ENCODE measurements at regions not wholly inside any gene's neighbourhood (a gene's known extent, or its start where the extent isn't known, plus 50 kb on each side); places are given as distances from the start of the nearest gene placed in this dataset.

GRCh38 chr6:166073082-166073481, 94.6 kb downstream of the TBXT start:
- no peak overlapping the region for H3K9ac ChIP-seq (ENCODE audit: low read length)
- no peaks in the 10 kb centered on the region for H4K20me1 ChIP-seq (ENCODE audit: low read length)
- no peak for ATAC-seq
- ChIA-PET CTCF (no interaction called here), POLR2A (ENCODE audit: unreplicated experiment) (no interaction called here)
- no peak overlapping the region for H3K27ac ChIP-seq (ENCODE audit: low read length)
- no TSS peak for BruUV-seq (replicated peaks)
- no peak overlapping the region for H2AFZ ChIP-seq (ENCODE audit: low read length)
- no peaks in the 10 kb centered on the region for H3K9me3 ChIP-seq (ENCODE audit: low read length)
- DNase-seq = no peak
- no peak overlapping the region for H3K4me2 ChIP-seq (ENCODE audit: low read length)
- H3K79me2 ChIP-seq (ENCODE audit: low read length) = no peaks in the 10 kb centered on the region
- H3K4me3 ChIP-seq (ENCODE audit: low read length) = no peak overlapping the region
- TF ChIP-seq EZH2 (IDR thresholded peaks at IDR 0.05; ENCODE audit: low read length, unreplicated experiment) (no peak), EZH2phosphoT487 (IDR thresholded peaks at IDR 0.05; ENCODE audit: borderline replicate concordance, low read length) (no peak)
- no peaks in the 10 kb centered on the region for H3K9me2 ChIP-seq (replicated peaks; ENCODE audit: low read length)
- H3F3A ChIP-seq (ENCODE audit: low read length, unreplicated experiment) = no peaks in the 10 kb centered on the region
- H3K4me1 ChIP-seq (ENCODE audit: insufficient read depth, low read length) = no peaks in the 10 kb centered on the region
- peaks cover 11% of the 10 kb centered on the region for H3K27me3 ChIP-seq (ENCODE audit: low read length)
- no peaks in the 10 kb centered on the region for H3K36me3 ChIP-seq (ENCODE audit: low read depth, low read length)
- intact Hi-C loops (cut with micrococcal nuclease) = no loop called here

- H3F3A ChIP-seq (ENCODE audit: low read length, unreplicated experiment) = no peaks in the 10 kb centered on the region
- H3K27ac ChIP-seq (ENCODE audit: low read length) = no peak overlapping the region
- no peak for DNase-seq
- H3K27me3 ChIP-seq (ENCODE audit: low read length) = peaks cover 7% of the 10 kb centered on the region; the same call in 1 of the 2 replicates
- ChIA-PET POLR2A (ENCODE audit: unreplicated experiment) (no interaction called here), CTCF (no interaction called here)
- no TSS peak for BruUV-seq (replicated peaks)
- intact Hi-C loops (cut with micrococcal nuclease) = no loop called here
- H3K4me3 ChIP-seq (ENCODE audit: low read length) = no peak overlapping the region
- no peak overlapping the region for H2AFZ ChIP-seq (ENCODE audit: low read length)
- TF ChIP-seq EZH2phosphoT487 (IDR thresholded peaks at IDR 0.05; ENCODE audit: borderline replicate concordance, low read length) (no peak), EZH2 (IDR thresholded peaks at IDR 0.05; ENCODE audit: low read length, unreplicated experiment) (no peak), CTCF (conservative IDR thresholded peaks at IDR 0.05; ENCODE audit: low read depth, low read length) (no peak)
- no peaks in the 10 kb centered on the region for H3K9me2 ChIP-seq (replicated peaks; ENCODE audit: low read length)
- H3K9ac ChIP-seq (ENCODE audit: low read length) = no peak overlapping the region
- no peaks in the 10 kb centered on the region for H3K4me1 ChIP-seq (ENCODE audit: insufficient read depth, low read length)
- H3K9me3 ChIP-seq (ENCODE audit: low read length) = no peaks in the 10 kb centered on the region
- no peaks in the 10 kb centered on the region for H3K36me3 ChIP-seq (ENCODE audit: low read depth, low read length)
- no peak for ATAC-seq
- H4K20me1 ChIP-seq (ENCODE audit: low read length) = no peaks in the 10 kb centered on the region
- H3K4me2 ChIP-seq (ENCODE audit: low read length) = no peak overlapping the region
- no peaks in the 10 kb centered on the region for H3K79me2 ChIP-seq (ENCODE audit: low read length)
Measured at GRCh38 chr6:166068768-166069167, 98.9 kb downstream of the TBXT start.

DNA sequence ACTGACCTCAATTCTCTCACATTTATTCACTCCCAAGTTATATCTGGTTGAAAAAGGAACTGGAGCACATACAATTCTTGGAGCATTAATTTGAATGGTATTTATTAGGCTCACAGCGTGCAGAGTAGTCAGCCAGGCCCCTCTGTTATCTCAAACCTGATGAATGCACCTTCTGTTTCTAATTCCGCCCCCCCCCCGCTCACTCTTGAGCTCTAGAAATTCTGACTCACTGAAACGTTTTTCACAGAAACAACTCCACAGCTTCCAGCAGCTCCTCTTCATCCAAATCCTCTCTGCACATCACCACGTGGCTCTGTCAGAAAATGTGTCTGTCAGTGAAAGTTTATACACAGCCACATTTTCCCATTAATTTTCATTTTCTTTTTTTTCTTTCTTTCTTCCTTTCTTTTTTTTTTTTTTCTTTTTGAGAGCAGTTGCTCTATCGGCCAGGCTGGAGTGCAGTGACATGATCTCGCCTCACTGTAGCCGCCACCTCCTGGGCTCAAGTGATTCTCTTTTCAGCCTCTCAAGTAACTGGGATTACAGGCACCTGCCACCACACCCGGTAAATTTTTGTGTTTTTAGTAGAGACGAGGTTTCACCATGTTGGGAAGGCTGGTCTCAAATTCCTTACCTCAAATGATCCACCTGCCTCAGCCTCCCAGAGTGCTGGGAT, 109.4 kb downstream of the TBXT start:
- Histone ChIP-seq H3K9me3 (ENCODE audit: low read length) (no peaks in the 10 kb centered on the region), H3K27me3 (ENCODE audit: low read length) (no peaks in the 10 kb centered on the region), H3K9ac (ENCODE audit: low read length) (no peak overlapping the region), H2AFZ (ENCODE audit: low read length) (no peak overlapping the region), H3K79me2 (ENCODE audit: low read length) (no peaks in the 10 kb centered on the region), H3K27ac (ENCODE audit: low read length) (no peak overlapping the region), H3K4me2 (ENCODE audit: low read length) (no peak overlapping the region), H3F3A (ENCODE audit: low read length, unreplicated experiment) (no peaks in the 10 kb centered on the region), H3K36me3 (ENCODE audit: low read depth, low read length) (no peaks in the 10 kb centered on the region), H3K4me1 (ENCODE audit: insufficient read depth, low read length) (no peaks in the 10 kb centered on the region), H4K20me1 (ENCODE audit: low read length) (no peaks in the 10 kb centered on the region), H3K9me2 (replicated peaks; ENCODE audit: low read length) (no peaks in the 10 kb centered on the region), H3K4me3 (ENCODE audit: low read length) (no peak overlapping the region)
- TF ChIP-seq EZH2 (IDR thresholded peaks at IDR 0.05; ENCODE audit: low read length, unreplicated experiment) = no peak
- TF ChIP-seq CTCF (conservative IDR thresholded peaks at IDR 0.05; ENCODE audit: low read depth, low read length) = no peak
- TF ChIP-seq EZH2phosphoT487 (IDR thresholded peaks at IDR 0.05; ENCODE audit: borderline replicate concordance, low read length) = no peak
- intact Hi-C loops (cut with micrococcal nuclease) = no loop called here
- no peak for DNase-seq
- no TSS peak for BruUV-seq (replicated peaks)
- POLR2A ChIA-PET (ENCODE audit: unreplicated experiment) = no interaction called here
- CTCF ChIA-PET = no interaction called here
- ATAC-seq = no peak
